Fibroblast of pulmonary artery (primary cell): ENCODE measurements at regions not wholly inside any gene's neighbourhood (a gene's known extent, or its start where the extent isn't known, plus 50 kb on each side); places are given as distances from the start of the nearest gene placed in this dataset.
A peak's percentile ranks its signal among the peaks of the same experiment; 100 is the strongest.

ENCODE experiments used
- DNase-seq: peaks from one replicate; pipeline ENCODE4 v3.0.0-alpha.2; 2010; ENCODE audit warnings: low read depth
- H3K4me3 ChIP-seq: replicated peaks from 2 replicates; pipeline ENCODE4 v1.5.1; 2011; ENCODE audit warnings: low read depth, mild to moderate bottlenecking, control low read depth, low read length, moderate library complexity
- TF ChIP-seq, protein P1 (sequence below): IDR thresholded peaks from 2 replicates; pipeline ENCODE4 v1.5.1; 2011; ENCODE audit warnings: mild to moderate bottlenecking, control low read depth, low read length, inconsistent platforms; ENCODE audit errors: missing control alignments

DNA sequence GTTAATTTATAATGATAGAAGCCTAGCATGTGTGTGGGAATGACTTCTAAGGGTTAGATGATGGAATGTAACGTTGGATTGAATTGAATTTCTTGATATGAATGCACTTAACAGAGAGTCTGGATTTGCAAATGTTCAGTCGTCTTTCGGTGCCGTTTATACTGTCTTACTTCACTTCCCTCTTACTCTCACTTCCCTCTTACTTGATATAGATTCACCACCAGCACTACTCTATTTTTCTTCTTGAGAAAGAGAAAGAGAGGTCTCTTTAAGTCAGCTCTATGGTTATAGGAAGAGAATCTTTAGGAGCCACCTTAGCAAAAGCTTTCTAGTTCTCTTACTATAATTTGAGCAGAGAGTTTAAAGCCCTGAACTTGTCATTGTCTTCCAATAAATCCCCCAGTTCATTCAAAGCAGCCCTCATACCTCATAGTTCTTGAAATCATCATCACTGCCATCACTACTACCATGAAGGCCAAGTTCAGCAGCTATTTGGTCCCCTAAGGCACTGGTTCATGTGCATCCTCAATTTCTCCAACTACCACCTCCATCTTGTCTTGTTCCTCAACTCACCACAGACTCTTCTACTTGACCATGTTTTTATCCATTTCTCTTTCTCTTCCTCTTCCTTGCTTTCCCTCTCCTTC is 501.7 kb upstream of the TCF4 start:
- H3K4me3 ChIP-seq, result no peak overlapping the region
- TF ChIP-seq, protein P1, sequence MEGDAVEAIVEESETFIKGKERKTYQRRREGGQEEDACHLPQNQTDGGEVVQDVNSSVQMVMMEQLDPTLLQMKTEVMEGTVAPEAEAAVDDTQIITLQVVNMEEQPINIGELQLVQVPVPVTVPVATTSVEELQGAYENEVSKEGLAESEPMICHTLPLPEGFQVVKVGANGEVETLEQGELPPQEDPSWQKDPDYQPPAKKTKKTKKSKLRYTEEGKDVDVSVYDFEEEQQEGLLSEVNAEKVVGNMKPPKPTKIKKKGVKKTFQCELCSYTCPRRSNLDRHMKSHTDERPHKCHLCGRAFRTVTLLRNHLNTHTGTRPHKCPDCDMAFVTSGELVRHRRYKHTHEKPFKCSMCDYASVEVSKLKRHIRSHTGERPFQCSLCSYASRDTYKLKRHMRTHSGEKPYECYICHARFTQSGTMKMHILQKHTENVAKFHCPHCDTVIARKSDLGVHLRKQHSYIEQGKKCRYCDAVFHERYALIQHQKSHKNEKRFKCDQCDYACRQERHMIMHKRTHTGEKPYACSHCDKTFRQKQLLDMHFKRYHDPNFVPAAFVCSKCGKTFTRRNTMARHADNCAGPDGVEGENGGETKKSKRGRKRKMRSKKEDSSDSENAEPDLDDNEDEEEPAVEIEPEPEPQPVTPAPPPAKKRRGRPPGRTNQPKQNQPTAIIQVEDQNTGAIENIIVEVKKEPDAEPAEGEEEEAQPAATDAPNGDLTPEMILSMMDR, result no peak
- no peak for DNase-seq

DNA sequence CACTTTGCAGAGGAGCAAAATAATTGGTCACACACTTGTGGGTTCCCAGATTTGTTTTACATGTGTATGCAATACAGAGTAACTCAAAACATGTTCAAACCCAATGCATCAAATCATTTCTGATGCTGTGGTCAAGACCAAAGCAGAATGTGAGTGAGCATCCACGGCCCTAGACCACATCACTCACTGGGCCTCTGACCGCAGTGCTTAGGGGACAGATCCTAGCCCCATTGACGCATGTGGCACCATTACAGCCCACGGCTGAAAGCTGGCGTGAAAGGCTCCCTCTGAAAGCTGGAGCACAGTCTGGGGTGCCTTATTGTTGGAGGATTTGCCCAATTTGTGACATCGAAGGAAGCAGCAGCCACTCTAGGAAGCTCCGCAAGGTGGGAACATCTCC is 498.8 kb upstream of the TCF4 start:
- H3K4me3 ChIP-seq, result no peak overlapping the region
- DNase-seq, result no peak
- TF ChIP-seq, protein P1, result no peak

DNA sequence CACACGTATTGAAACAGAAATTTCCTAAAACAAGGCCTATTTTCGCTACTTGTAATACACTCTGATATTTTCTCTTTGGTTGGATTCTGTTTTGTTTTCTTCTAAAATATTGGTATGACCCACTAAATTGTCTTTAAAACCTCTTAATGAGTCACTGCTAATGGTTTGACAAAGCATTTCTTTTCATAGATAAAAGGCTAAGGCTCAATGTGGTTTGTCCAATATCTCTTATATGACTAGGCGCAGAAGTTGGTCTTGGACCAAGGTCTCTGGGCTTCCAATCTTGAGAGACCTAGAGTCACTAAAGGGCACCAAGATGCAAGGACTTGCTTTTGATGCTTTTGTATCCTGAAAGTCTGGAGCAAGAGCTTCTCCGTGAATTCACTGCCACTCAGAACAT is 498.2 kb upstream of the TCF4 start:
- no peak overlapping the region for H3K4me3 ChIP-seq
- TF ChIP-seq, protein P1, result no peak
- DNase-seq, result no peak

DNA sequence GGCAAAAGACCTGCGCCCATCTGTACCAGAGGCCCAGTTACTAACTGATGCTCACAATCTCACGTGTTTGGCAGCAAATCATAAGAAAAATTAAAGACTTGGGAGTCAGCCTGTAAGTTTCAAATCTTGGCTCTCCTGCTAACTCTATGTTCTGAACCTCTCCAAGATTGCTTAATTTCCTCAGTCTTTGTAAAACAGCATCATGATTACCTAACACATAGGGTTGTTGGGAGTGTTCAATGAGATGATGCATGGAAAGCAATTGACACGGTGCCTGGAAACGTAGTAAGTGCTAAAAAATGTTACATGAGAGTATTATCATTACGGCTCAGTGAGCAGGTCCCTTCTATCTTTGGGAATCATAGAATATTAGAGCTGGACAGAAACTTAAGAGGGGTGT is 497.6 kb upstream of the TCF4 start:
- DNase-seq, result peak; percentile 97

DNA sequence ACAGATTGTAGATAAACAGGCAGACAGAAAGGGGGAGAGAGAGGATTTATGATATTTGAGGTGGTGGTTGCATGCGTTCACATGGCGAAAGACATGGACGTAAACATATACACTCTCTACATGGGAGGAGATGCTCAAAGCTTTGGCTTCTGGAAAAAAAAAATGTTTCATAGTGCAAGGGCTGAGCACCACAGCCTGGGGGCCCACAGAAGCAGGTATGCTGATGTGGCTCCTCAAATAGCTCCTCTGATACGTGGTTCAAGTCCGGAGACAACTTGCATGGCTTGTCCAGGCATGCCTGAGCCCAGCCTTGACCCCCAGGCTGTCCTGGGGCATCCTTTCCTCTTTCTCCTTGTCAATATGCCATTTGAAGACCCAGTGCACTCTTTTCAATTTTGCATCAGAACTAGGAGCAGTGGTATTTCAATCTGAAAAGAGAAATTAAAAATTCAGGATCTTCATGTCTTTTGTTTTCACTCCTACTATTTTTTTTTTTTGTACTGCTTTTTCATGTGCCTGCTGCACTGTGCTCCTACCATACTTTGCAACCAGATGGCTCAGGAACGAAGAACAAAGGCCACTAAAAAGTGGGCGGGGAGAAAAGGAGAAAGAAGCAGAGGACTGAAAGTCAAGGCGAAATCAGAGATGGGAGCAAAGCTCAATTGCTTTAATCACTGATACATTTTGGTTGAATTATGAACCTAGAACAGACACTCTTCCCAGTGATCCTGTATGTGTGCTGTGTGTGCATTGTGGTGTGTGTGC is 495.7 kb upstream of the TCF4 start:
- no peak overlapping the region for H3K4me3 ChIP-seq
- TF ChIP-seq, protein P1, result no peak
- no peak for DNase-seq

More for the DNA sequence above, 497.6 kb upstream of the TCF4 start:
- no peak overlapping the region for H3K4me3 ChIP-seq
- TF ChIP-seq, protein P1, result no peak

DNA sequence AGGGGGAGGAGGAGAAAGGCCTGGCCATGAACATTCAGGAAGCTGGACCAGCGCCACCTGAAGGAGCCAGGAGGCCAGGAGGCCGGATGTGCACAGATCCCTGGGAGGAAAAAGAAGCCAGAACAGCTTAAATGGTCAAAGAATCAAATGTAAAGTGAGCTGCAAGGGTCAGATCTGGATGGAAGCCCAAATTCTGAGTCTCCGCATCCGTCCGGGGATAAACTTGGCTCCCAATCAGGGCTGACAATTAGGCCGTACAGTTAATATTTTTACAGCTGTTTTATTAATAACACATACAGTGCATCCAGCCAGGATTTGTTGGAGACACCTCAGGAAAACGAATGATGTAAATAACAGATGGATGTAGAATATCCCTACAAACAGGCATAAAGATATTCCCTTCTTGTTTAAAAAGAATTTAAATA is 495.1 kb upstream of the TCF4 start:
- DNase-seq, result peak; percentile 83
- TF ChIP-seq, protein P1, result peak; percentile 32
- no peak overlapping the region for H3K4me3 ChIP-seq
